Omental fat pad (tissue), 3 donors: ENCODE measurements at regions not wholly inside any gene's neighbourhood (a gene's known extent, or its start where the extent isn't known, plus 50 kb on each side); places are given as distances from the start of the nearest gene placed in this dataset.

Experiments
- ATAC-seq: fragments of 150-250 bp; one replicate; pipeline ENCODE4 v1.9.1; 2016; ENCODE audit warnings: mild to moderate bottlenecking, moderate library complexity; ENCODE audit not compliant: low FRiP score
- DNase-seq: peaks from one replicate; pipeline ENCODE4 v3.0.0-alpha.2; 2019; ENCODE audit warnings: low spot score
- CTCF ChIP-seq, 3 donors: fragments of 450-650 bp; IDR thresholded peaks; one replicate each; pipeline ENCODE4 v1.5.1; 2016 to 2017; ENCODE audit warnings: antibody characterized with exemption in 3 of 3, mild to moderate bottlenecking in 3 of 3, moderate library complexity in 2 of 3

GRCh38 chr10:108736111-108736510 is 1187.2 kb downstream of the XPNPEP1 start:
- DNase-seq, result no peak
- no peak for ATAC-seq
- no peak for TF ChIP-seq CTCF (IDR thresholded peaks at IDR 0.05)

- TF ChIP-seq CTCF (IDR thresholded peaks at IDR 0.05), result no peak
- DNase-seq (no peak), ATAC-seq (no peak)
Observed at GRCh38 chr10:108735380-108735779, 1187.9 kb downstream of the XPNPEP1 start.

GRCh38 chr10:108721874-108722273 is 1201.4 kb downstream of the XPNPEP1 start:
- DNase-seq (no peak), ATAC-seq (no peak)
- no peak for TF ChIP-seq CTCF (IDR thresholded peaks at IDR 0.05)

GRCh38 chr10:108716352-108716751 is 1207.0 kb downstream of the XPNPEP1 start:
- DNase-seq, result no peak
- TF ChIP-seq CTCF (IDR thresholded peaks at IDR 0.05), result no peak
- no peak for ATAC-seq

GRCh38 chr10:108709927-108710722 is 1213.2 kb downstream of the XPNPEP1 start:
- ATAC-seq (no peak), DNase-seq (no peak)
- TF ChIP-seq CTCF (IDR thresholded peaks at IDR 0.05), result no peak

- no peak for DNase-seq
- no peak for TF ChIP-seq CTCF (IDR thresholded peaks at IDR 0.05)
- no peak for ATAC-seq
Observed at GRCh38 chr10:108708363-108708762, 1214.9 kb downstream of the XPNPEP1 start.

- no peak for ATAC-seq
- DNase-seq, result no peak
- no peak for TF ChIP-seq CTCF (IDR thresholded peaks at IDR 0.05)
Observed at GRCh38 chr10:108696792-108697477, 1226.4 kb downstream of the XPNPEP1 start.
